ENCODE measurements at regions not wholly inside any gene's neighbourhood (a gene's known extent, or its start where the extent isn't known, plus 50 kb on each side); places are given as distances from the start of the nearest gene placed in this dataset.

- TF ChIP-seq BACH1 (tag; IDR thresholded peaks at IDR 0.05): no peak
- TF ChIP-seq ZNF354B (CRISPR knock-in tag; IDR thresholded peaks at IDR 0.05): no peak
- no peak for TF ChIP-seq CTCF (IDR thresholded peaks at IDR 0.05 in 2 of 3, conservative IDR thresholded peaks at IDR 0.05 in 1 of 3; ENCODE audit: insufficient read depth in 2 of 3, low read depth in 1 of 3, low read length in 3 of 3)
- TF ChIP-seq E2F4 (CRISPR knock-in tag; IDR thresholded peaks at IDR 0.05; ENCODE audit: low read depth): no peak
- TF ChIP-seq TRIM24 (IDR thresholded peaks at IDR 0.05): no peak
- TF ChIP-seq SRSF3 (IDR thresholded peaks at IDR 0.05; ENCODE audit: insufficient read depth, low read length): no peak
- no peak for TF ChIP-seq KLF1 (tag; IDR thresholded peaks at IDR 0.05)
- no peak for TF ChIP-seq ZC3H11A (IDR thresholded peaks at IDR 0.05; ENCODE audit: low read depth, low read length)
- no peak for TF ChIP-seq NR3C1 (CRISPR knock-in tag; IDR thresholded peaks at IDR 0.05)
- TF ChIP-seq ZNF444 (CRISPR knock-in tag; IDR thresholded peaks at IDR 0.05): no peak
- TF ChIP-seq ZBTB7A (IDR thresholded peaks at IDR 0.05; ENCODE audit: borderline replicate concordance, control insufficient read depth, low read depth, low read length): no peak
Measured at GRCh38 chr9:95670122-95670521, 153.4 kb upstream of the PTCH1 start.

Data from K562 (cell line).